HG02973 (cell line): ENCODE measurements at regions not wholly inside any gene's neighbourhood (a gene's known extent, or its start where the extent isn't known, plus 50 kb on each side); places are given as distances from the start of the nearest gene placed in this dataset.
A peak's percentile ranks its signal among the peaks of the same experiment; 100 is the strongest.
"Not testable (repeated sequence)": the region's sequence is repeated elsewhere in the genome, so short reads cannot be mapped to it uniquely, and the experiment has no call there.

Experiments used
- ATAC-seq: cut with Tn5 transposase; IDR thresholded peaks from one replicate; pipeline ENCODE4 v1.9.1; 2021; ENCODE audit warnings: moderate library complexity; ENCODE audit not compliant: unreplicated experiment

DNA sequence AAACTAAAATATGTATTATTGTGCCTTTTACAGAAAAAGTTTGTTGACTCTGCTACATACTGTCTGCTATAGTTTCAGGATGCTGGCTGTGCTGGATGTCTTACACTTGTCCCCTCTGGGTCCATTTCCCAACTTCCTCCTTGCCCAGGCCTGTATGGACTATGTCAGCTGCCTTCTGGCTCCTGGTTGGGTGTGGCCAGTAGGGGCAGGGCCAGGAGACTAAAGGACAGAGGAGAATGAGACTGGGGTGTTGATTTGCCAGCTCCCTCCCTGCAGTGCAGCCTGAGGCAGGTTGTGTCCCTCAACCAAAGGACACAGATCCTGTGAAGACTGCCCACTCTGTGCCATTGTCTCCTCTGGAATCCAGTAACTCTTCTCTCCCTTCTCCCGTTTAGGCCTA is 90.6 kb upstream of the UBE2E2 start:
- no peak for ATAC-seq

DNA sequence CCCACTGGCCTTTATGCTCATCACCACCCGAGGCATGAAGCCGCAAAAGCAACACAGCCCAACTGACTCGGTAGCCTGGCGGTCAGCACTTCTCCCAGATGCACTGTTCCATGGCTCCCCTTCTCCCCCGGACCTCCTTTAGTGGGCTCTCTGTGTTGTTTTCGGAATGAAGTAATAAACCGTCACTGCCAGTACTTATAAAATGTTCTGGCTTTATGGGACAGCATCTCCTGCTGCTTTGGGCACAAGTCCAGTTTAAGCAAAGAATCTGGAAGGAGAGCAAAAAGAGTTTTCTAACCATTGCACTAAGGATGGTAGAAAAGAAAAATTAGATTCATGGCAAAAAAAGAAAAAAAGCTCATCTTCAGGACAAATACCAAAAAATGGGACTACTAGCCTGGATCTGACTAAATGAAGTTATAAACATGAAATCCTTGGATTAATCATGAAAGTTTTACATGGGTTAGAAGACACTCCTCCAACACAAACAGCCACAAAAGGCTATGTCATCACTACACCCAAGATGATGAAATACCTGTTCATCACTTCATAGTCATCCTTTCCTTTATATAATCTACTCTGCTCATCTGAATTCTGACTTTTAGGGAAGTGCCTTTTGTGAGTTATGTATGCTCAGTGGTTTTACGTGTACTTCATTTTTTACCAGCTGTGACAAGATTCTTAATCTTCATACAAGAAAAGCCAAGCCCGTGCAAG is 89.5 kb upstream of the UBE2E2 start:
- no peak for ATAC-seq

- no peak for ATAC-seq
Observed at GRCh38 chr3:23114432-23114831, 88.7 kb upstream of the UBE2E2 start.

GRCh38 chr3:23115171-23115877 is 87.8 kb upstream of the UBE2E2 start:
- ATAC-seq: no peak

- ATAC-seq: no peak
Observed at GRCh38 chr3:23116081-23116837, 86.9 kb upstream of the UBE2E2 start.

DNA sequence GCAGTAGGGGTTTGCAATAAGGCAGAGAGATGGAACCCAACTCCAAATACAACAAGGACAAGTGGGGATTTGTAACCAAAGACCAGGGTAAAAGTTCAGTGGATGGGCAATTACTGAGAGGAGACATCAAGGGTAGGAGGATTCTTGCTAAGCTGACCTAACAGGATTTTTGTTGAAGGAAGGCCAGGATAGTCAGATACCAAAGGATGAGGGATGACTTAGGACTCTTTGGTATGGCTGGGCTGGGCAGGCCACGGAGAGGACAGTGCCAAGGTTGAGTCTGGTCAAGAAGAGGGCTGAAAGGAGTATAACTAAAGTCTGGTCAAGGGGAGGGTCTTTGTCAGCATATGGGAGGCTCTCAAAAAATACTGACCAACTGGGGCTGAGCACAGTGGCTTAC is 85.3 kb upstream of the UBE2E2 start:
- no peak for ATAC-seq

GRCh38 chr3:23127196-23127595 is 75.9 kb upstream of the UBE2E2 start:
- ATAC-seq: no peak

GRCh38 chr3:23128655-23129054 is 74.5 kb upstream of the UBE2E2 start:
- no peak for ATAC-seq

GRCh38 chr3:23129117-23129516 is 74.0 kb upstream of the UBE2E2 start:
- no peak for ATAC-seq

GRCh38 chr3:23129817-23130216 is 73.3 kb upstream of the UBE2E2 start:
- peak; percentile 87 for ATAC-seq

DNA sequence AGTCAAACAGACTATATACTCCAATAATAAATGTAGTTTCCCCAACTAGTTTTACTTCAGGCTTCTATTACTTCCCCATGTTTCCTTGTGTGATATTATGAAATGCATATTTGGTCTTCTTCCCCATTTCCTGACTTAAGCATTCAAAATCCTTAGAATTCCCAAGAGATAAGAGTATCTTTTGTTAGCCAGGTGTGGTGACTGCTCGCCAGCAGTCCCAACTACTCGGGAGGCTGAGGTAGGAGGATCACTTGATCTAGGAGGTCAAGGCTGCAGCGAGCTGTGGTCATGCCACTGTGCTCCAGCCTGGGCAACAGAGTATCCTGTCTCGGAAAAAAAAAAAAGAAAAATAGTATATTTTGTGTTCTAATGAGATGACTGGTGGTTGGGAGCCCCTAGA is 72.7 kb upstream of the UBE2E2 start:
- no peak for ATAC-seq

DNA sequence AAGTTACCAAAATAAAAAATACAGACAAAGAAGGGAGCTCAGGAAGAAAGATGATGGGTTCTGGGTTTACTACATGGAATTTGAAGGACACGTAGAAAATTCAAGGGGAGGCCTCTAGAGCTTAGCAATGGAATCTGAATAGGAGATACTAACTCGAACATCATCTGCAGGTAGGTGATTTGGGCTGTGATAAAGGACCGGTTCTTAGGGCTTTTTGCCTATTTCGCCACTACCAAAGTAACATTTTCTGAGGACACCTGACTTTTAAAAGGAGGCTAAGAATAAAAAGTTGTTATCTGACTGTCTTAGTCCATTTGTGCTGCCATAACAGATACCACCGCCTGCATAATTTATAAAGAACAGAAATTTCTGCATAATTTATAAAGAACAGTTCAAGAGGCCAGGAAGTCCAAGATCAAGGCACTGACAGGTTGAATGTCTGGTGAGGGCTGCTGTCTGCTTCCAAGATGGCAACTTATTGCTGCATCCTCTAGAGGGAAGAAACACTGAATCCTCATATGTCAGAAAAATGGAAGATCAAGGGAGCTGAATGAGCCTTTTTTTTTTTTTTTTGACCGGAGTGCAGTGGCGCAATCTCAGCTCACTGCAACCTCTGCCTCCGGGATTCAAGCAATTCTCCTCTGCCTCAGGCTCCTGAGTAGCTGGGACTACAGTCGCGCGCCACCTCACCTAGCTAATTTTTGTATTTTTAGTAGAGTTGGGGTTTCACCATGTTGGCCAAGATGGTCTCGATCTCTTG is 67.9 kb upstream of the UBE2E2 start:
- no peak for ATAC-seq

DNA sequence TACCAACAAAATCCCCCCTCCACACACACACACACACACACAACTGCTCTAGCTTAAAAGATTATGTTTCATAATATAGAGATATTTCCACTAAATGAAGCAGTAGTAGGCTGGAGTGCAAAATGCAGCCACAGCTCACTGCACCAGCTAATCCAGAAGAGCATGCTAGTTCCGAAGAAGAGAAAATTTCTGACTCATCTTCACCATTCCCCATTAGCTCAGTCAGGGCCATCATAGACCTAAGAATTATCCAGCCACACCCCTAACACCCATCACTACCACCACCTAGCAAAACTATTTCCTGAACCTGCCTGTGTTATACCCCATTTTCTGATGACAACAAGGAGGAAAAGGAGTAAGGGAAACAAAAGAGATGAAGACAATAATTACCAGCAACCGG is 67.1 kb upstream of the UBE2E2 start:
- no peak for ATAC-seq

- ATAC-seq: not testable (repeated sequence)
Observed at GRCh38 chr3:23144051-23144450, 59.1 kb upstream of the UBE2E2 start.

DNA sequence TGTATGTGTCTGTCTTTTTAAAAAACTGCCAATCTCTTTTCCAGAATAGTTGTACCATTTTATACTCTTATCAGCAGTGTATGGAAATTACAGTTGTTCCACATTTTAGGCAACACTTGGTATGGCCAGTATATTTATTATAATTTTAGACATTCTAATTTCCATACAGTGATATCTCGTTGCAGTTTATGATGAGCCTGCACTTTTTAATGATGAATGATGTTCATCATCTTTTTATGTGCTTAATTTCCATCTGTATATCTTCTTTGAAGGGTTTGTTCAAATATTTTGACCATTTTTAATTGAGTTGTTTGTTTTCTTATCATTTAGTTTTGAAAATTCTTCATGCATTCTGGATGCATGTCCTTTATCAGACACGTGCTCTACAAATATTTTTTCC is 57.0 kb upstream of the UBE2E2 start:
- ATAC-seq: no peak

- no peak for ATAC-seq
Observed at GRCh38 chr3:23152989-23153388, 50.1 kb upstream of the UBE2E2 start.
